Transverse colon (tissue), 4 donors: ENCODE measurements at regions not wholly inside any gene's neighbourhood (a gene's known extent, or its start where the extent isn't known, plus 50 kb on each side); places are given as distances from the start of the nearest gene placed in this dataset.

Experiments used
- CTCF ChIP-seq, 5 experiments: fragments of 200-600 bp in 3 of 5; fragments of 450-650 bp in 2 of 5; sonication (generic) in 3 of 5; IDR thresholded peaks; 1 replicate in 2 of 5; 2 replicates in 3 of 5; pipeline ENCODE4 v1.5.1; 2016 to 2017; ENCODE audit warnings: antibody characterized with exemption in 5 of 5, inconsistent platforms in 3 of 5, mild to moderate bottlenecking in 2 of 5, moderate library complexity in 1 of 5
- POLR2AphosphoS5 ChIP-seq, 3 donors: sonication (generic); formaldehyde crosslinking; IDR thresholded peaks; one replicate each; pipeline ENCODE4 v1.6.1; 2016; ENCODE audit warnings: antibody characterized with exemption in 3 of 3

GRCh38 chr10:31706464-31707092 is 222.1 kb downstream of the ARHGAP12 start:
- TF ChIP-seq CTCF (IDR thresholded peaks at IDR 0.05) (no peak), POLR2AphosphoS5 (IDR thresholded peaks at IDR 0.05) (no peak)
